ENCODE measurements at regions not wholly inside any gene's neighbourhood (a gene's known extent, or its start where the extent isn't known, plus 50 kb on each side); places are given as distances from the start of the nearest gene placed in this dataset.

GRCh38 chr9:129254566-129255287 is 76.7 kb upstream of the IER5L start:
- H3K27me3 ChIP-seq (ENCODE audit: control insufficient read depth, insufficient read depth, low read length) = peaks cover 11% of the 10 kb centered on the region
- H3K4me1 ChIP-seq (ENCODE audit: control insufficient read depth, insufficient read depth, low read length) = peaks cover 6% of the 10 kb centered on the region
- no peak overlapping the region for H3K4me3 ChIP-seq (ENCODE audit: low read length)
- H3K36me3 ChIP-seq (ENCODE audit: control insufficient read depth, insufficient read depth, low read length) = no peaks in the 10 kb centered on the region
- H3K9ac ChIP-seq (ENCODE audit: low read length) = no peak overlapping the region
- H3K27ac ChIP-seq (ENCODE audit: low read depth, low read length) = no peak overlapping the region

DNA sequence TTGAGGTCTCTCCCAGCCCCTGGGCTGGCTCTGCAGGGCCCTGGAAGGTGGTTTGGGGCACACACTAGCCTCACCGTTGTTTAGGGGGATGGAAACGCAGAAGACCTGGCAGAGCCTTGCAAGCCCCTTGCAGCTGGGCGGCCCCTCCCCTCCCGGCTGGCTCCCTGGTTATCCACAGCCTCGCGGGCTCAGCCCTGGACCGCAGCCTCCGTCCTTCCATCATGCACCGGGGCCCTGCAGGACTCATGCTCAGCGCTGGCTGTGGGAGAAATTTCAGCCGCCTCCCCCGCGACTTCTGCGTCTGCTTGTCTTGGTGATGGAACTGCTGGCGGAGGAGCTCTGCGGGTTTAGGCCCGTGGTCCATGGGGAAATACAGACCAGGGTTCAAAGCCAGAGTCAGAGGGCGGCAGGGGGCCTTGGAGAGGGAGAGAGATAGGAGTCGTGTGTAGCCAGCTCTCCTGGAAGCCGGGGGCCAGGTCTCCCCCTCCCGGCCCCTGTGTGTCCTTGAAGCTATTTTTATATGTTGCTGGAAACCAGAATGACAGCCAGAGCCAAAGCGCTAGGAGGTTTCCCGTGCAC is 75.8 kb upstream of the IER5L start:
- H3K9ac ChIP-seq (ENCODE audit: low read length) = no peak overlapping the region
- H3K27me3 ChIP-seq (ENCODE audit: control insufficient read depth, insufficient read depth, low read length) = peaks cover 11% of the 10 kb centered on the region
- no peak overlapping the region for H3K27ac ChIP-seq (ENCODE audit: low read depth, low read length)

GRCh38 chr9:129252937-129253802 is 75.1 kb upstream of the IER5L start:
- peaks cover 6% of the 10 kb centered on the region for H3K4me1 ChIP-seq (ENCODE audit: control insufficient read depth, insufficient read depth, low read length)
- H3K9ac ChIP-seq (ENCODE audit: low read length) = no peak overlapping the region
- H3K27ac ChIP-seq (ENCODE audit: low read depth, low read length) = no peak overlapping the region
- H3K4me3 ChIP-seq (ENCODE audit: low read length) = no peak overlapping the region
- H3K36me3 ChIP-seq (ENCODE audit: control insufficient read depth, insufficient read depth, low read length) = no peaks in the 10 kb centered on the region
- peaks cover 10% of the 10 kb centered on the region for H3K27me3 ChIP-seq (ENCODE audit: control insufficient read depth, insufficient read depth, low read length)

More for the DNA sequence above, 75.8 kb upstream of the IER5L start:
- Histone ChIP-seq H3K4me3 (ENCODE audit: low read length) (no peak overlapping the region), H3K4me1 (ENCODE audit: control insufficient read depth, insufficient read depth, low read length) (peaks cover 6% of the 10 kb centered on the region), H3K36me3 (ENCODE audit: control insufficient read depth, insufficient read depth, low read length) (no peaks in the 10 kb centered on the region)

GRCh38 chr9:129250786-129251185 is 72.7 kb upstream of the IER5L start:
- Histone ChIP-seq H3K9ac (ENCODE audit: low read length) (no peak overlapping the region), H3K27me3 (ENCODE audit: control insufficient read depth, insufficient read depth, low read length) (peaks cover 4% of the 10 kb centered on the region), H3K36me3 (ENCODE audit: control insufficient read depth, insufficient read depth, low read length) (no peaks in the 10 kb centered on the region), H3K27ac (ENCODE audit: low read depth, low read length) (no peak overlapping the region), H3K4me3 (ENCODE audit: low read length) (no peak overlapping the region), H3K4me1 (ENCODE audit: control insufficient read depth, insufficient read depth, low read length) (peaks cover 3% of the 10 kb centered on the region)

DNA sequence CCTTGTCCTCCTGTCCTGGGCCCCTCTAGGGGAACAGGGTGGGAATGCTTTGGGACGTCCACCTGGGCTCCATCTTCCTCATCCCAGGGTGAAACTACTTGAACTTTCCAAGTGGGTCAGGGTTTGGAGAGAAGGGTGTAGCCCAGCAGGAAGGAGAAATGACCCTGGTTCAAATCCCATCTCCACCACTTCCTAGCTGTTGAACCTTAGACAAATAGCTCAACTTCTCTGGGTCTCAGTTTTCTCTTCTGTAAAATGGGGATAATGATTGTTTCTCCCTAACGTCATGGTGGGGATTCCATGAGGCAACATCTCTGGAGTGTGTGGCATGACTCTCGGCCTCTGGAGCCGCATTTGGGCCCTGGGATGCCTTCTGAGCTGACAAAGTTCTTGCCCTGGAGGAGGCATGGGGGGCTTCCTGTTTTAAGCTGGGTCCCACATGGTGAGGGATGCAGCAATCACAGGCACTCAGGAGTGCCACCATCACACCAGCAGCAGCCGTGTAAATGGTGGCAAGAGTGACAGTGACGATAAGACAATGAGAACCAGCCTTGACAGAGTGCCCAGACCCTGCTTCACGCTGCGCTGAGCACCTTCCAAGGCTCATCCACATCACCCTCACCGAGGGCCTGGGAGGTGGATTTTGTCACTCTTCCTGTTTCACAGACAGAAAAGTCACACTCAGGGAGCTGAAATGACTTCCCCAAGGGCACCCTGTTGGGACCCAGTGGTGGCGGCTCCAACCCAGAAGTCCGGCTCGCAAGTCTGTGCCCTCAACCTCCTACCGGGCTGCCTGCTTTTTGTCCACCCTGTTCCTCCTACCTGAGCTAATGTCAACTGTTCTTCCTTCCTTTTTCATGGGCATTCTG is 69.5 kb upstream of the IER5L start:
- Histone ChIP-seq H3K4me1 (ENCODE audit: control insufficient read depth, insufficient read depth, low read length) (no peaks in the 10 kb centered on the region), H3K4me3 (ENCODE audit: low read length) (no peak overlapping the region), H3K27me3 (ENCODE audit: control insufficient read depth, insufficient read depth, low read length) (no peaks in the 10 kb centered on the region), H3K9ac (ENCODE audit: low read length) (no peak overlapping the region), H3K27ac (ENCODE audit: low read depth, low read length) (no peak overlapping the region), H3K36me3 (ENCODE audit: control insufficient read depth, insufficient read depth, low read length) (no peaks in the 10 kb centered on the region)

GRCh38 chr9:129245276-129245675 is 67.2 kb upstream of the IER5L start:
- no peak overlapping the region for H3K9ac ChIP-seq (ENCODE audit: low read length)
- H3K27ac ChIP-seq (ENCODE audit: low read depth, low read length) = no peak overlapping the region
- H3K4me3 ChIP-seq (ENCODE audit: low read length) = no peak overlapping the region
- H3K27me3 ChIP-seq (ENCODE audit: control insufficient read depth, insufficient read depth, low read length) = no peaks in the 10 kb centered on the region
- no peaks in the 10 kb centered on the region for H3K4me1 ChIP-seq (ENCODE audit: control insufficient read depth, insufficient read depth, low read length)
- H3K36me3 ChIP-seq (ENCODE audit: control insufficient read depth, insufficient read depth, low read length) = no peaks in the 10 kb centered on the region

- Histone ChIP-seq H3K27me3 (ENCODE audit: control insufficient read depth, insufficient read depth, low read length) (no peaks in the 10 kb centered on the region), H3K9ac (ENCODE audit: low read length) (no peak overlapping the region), H3K4me3 (ENCODE audit: low read length) (no peak overlapping the region), H3K4me1 (ENCODE audit: control insufficient read depth, insufficient read depth, low read length) (no peaks in the 10 kb centered on the region), H3K36me3 (ENCODE audit: control insufficient read depth, insufficient read depth, low read length) (no peaks in the 10 kb centered on the region), H3K27ac (ENCODE audit: low read depth, low read length) (no peak overlapping the region)
Observed at GRCh38 chr9:129242971-129243561, 65.0 kb upstream of the IER5L start.

DNA sequence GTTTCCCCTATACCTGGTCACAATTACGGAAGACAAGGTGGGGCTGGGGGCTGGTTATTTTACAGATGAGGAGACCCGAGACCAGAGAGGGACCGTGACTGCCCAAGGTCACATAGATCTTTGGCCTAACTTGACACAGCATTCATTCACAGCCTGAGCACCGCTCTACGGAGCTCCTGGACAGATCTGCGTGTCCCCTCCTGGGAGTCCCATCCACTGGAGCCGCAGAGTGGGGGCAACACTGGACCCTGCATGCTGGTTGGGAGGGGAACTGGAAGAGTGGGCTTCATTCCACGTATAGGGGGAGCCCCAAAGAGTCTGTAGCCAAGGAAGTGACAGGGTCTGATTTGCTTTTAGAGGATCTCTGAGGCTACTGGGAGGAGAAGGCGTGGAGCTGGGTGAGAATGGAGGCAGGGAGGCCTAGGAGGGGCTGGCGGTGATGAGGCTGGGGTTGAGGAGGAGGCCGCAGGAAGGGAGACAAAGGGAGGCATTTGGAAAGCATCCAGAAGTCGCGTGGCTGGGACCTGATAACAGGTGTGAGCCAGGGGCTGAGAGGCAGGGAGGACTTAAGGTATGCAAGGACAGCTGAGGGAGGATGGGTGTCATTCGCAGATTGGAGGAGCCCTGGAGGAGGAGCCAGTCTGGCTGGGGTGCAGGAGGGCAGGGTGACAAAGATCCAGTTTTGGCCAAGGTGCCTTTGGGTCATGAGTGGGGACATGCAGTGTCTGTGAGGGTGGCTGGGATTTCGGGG is 64.3 kb upstream of the IER5L start:
- no peak overlapping the region for H3K9ac ChIP-seq (ENCODE audit: low read length)
- no peaks in the 10 kb centered on the region for H3K27me3 ChIP-seq (ENCODE audit: control insufficient read depth, insufficient read depth, low read length)
- no peak overlapping the region for H3K4me3 ChIP-seq (ENCODE audit: low read length)
- no peaks in the 10 kb centered on the region for H3K36me3 ChIP-seq (ENCODE audit: control insufficient read depth, insufficient read depth, low read length)
- H3K27ac ChIP-seq (ENCODE audit: low read depth, low read length) = no peak overlapping the region
- no peaks in the 10 kb centered on the region for H3K4me1 ChIP-seq (ENCODE audit: control insufficient read depth, insufficient read depth, low read length)

GRCh38 chr9:129241725-129242124 is 63.7 kb upstream of the IER5L start:
- Histone ChIP-seq H3K27ac (ENCODE audit: low read depth, low read length) (no peak overlapping the region), H3K36me3 (ENCODE audit: control insufficient read depth, insufficient read depth, low read length) (no peaks in the 10 kb centered on the region), H3K9ac (ENCODE audit: low read length) (no peak overlapping the region), H3K27me3 (ENCODE audit: control insufficient read depth, insufficient read depth, low read length) (no peaks in the 10 kb centered on the region), H3K4me1 (ENCODE audit: control insufficient read depth, insufficient read depth, low read length) (no peaks in the 10 kb centered on the region), H3K4me3 (ENCODE audit: low read length) (no peak overlapping the region)

GRCh38 chr9:129240581-129241211 is 62.6 kb upstream of the IER5L start:
- no peak overlapping the region for H3K4me3 ChIP-seq (ENCODE audit: low read length)
- H3K9ac ChIP-seq (ENCODE audit: low read length) = no peak overlapping the region
- no peaks in the 10 kb centered on the region for H3K36me3 ChIP-seq (ENCODE audit: control insufficient read depth, insufficient read depth, low read length)
- H3K4me1 ChIP-seq (ENCODE audit: control insufficient read depth, insufficient read depth, low read length) = no peaks in the 10 kb centered on the region
- H3K27me3 ChIP-seq (ENCODE audit: control insufficient read depth, insufficient read depth, low read length) = no peaks in the 10 kb centered on the region
- no peak overlapping the region for H3K27ac ChIP-seq (ENCODE audit: low read depth, low read length)

- no peak overlapping the region for H3K27ac ChIP-seq (ENCODE audit: low read depth, low read length)
Observed at GRCh38 chr9:129239946-129240490, 62.0 kb upstream of the IER5L start.

More at GRCh38 chr9:129239946-129240490, 62.0 kb upstream of the IER5L start:
- Histone ChIP-seq H3K9ac (ENCODE audit: low read length) (no peak overlapping the region), H3K27me3 (ENCODE audit: control insufficient read depth, insufficient read depth, low read length) (no peaks in the 10 kb centered on the region), H3K4me1 (ENCODE audit: control insufficient read depth, insufficient read depth, low read length) (no peaks in the 10 kb centered on the region), H3K36me3 (ENCODE audit: control insufficient read depth, insufficient read depth, low read length) (no peaks in the 10 kb centered on the region), H3K4me3 (ENCODE audit: low read length) (no peak overlapping the region)

All from rectal smooth muscle tissue (tissue), 1 donor.